OCI-LY3 (cell line): ENCODE measurements at regions not wholly inside any gene's neighbourhood (a gene's known extent, or its start where the extent isn't known, plus 50 kb on each side); places are given as distances from the start of the nearest gene placed in this dataset.

ENCODE experiments used
- H2AFZ ChIP-seq: fragments of 200-600, 300-600 bp; shearing (Covaris generic); 2 replicates; pipeline ENCODE4 v1.6.0; 2014; ENCODE audit warnings: antibody characterized with exemption, low read depth, low read length
- H3K27ac ChIP-seq: fragments of 200-600, 300-600 bp; sonication (generic); 2 replicates; pipeline ENCODE4 v1.5.1; 2014; ENCODE audit warnings: mild to moderate bottlenecking, low read length, moderate library complexity, mixed read lengths
- H3K27me3 ChIP-seq: fragments of 200-600, 300-600 bp; sonication (generic); 2 replicates; pipeline ENCODE4 v1.6.1; 2014; ENCODE audit warnings: low read depth, low read length, mixed read lengths
- H3K36me3 ChIP-seq: fragments of 200-600, 300-600 bp; sonication (generic); replicated peaks from 2 replicates; pipeline ENCODE3; 2014; ENCODE audit warnings: low read depth, low read length, mixed read lengths
- H3K4me1 ChIP-seq: fragments of 300-600, 200-600 bp; sonication (generic); 2 replicates; pipeline ENCODE4 v1.6.1; 2014; ENCODE audit warnings: low read length, mixed read lengths
- H3K4me2 ChIP-seq: fragments of 200-600, 300-600 bp; sonication (generic); 2 replicates; pipeline ENCODE4 v1.6.1; 2014; ENCODE audit warnings: low read length, mixed read lengths
- H3K4me3 ChIP-seq: fragments of 300-600, 200-600 bp; sonication (generic); 2 replicates; pipeline ENCODE4 v1.5.1; 2014; ENCODE audit warnings: antibody characterized with exemption, mild to moderate bottlenecking, low read length, moderate library complexity
- H3K79me2 ChIP-seq: fragments of 300-600, 200-600 bp; shearing (Covaris generic); 2 replicates; pipeline ENCODE4 v1.6.1; 2014; ENCODE audit warnings: mild to moderate bottlenecking, low read length, mixed read lengths
- H3K9ac ChIP-seq: fragments of 300-600, 200-600 bp; shearing (Covaris generic); 2 replicates; pipeline ENCODE4 v1.6.0; 2014; ENCODE audit warnings: mild to moderate bottlenecking, low read length, moderate library complexity
- H3K9me3 ChIP-seq: fragments of 200-600, 300-600 bp; shearing (Covaris generic); 2 replicates; pipeline ENCODE4 v1.6.1; 2014; ENCODE audit warnings: low read length, mixed read lengths; ENCODE audit not compliant: insufficient read depth
- H4K20me1 ChIP-seq: fragments of 200-600, 300-600 bp; sonication (generic); 2 replicates; pipeline ENCODE4 v1.6.1; 2016; ENCODE audit warnings: low read length, mixed read lengths; ENCODE audit not compliant: insufficient read depth
- EZH2phosphoT487 ChIP-seq: fragments of 200-600 bp; shearing (Covaris generic); IDR thresholded peaks from 2 replicates; pipeline ENCODE4 v1.6.1; 2018; ENCODE audit warnings: antibody characterized with exemption, mixed run types, low read depth
- TF ChIP-seq, protein P1 (sequence below): fragments of 200-600, 300-600 bp; sonication (generic); IDR thresholded peaks from 2 replicates; pipeline ENCODE4 v1.5.1; 2014; ENCODE audit warnings: antibody characterized with exemption, low read length, low read depth

GRCh38 chr9:117979914-117980313 lies 275.7 kb downstream of the TLR4 start:
- Histone ChIP-seq H3K9me3 (no peaks in the 10 kb centered on the region), H4K20me1 (no peaks in the 10 kb centered on the region), H3K27ac (no peak overlapping the region), H3K4me1 (0 out of 2 replicates have a peak, but pooled peaks cover 3% of the 10 kb centered on the region), H2AFZ (no peak overlapping the region), H3K36me3 (no peaks in the 10 kb centered on the region), H3K9ac (no peak overlapping the region), H3K4me3 (no peak overlapping the region), H3K79me2 (no peaks in the 10 kb centered on the region), H3K4me2 (no peak overlapping the region), H3K27me3 (peaks cover 32% of the 10 kb centered on the region)
- TF ChIP-seq EZH2phosphoT487 = no peak
- TF ChIP-seq, protein P1, sequence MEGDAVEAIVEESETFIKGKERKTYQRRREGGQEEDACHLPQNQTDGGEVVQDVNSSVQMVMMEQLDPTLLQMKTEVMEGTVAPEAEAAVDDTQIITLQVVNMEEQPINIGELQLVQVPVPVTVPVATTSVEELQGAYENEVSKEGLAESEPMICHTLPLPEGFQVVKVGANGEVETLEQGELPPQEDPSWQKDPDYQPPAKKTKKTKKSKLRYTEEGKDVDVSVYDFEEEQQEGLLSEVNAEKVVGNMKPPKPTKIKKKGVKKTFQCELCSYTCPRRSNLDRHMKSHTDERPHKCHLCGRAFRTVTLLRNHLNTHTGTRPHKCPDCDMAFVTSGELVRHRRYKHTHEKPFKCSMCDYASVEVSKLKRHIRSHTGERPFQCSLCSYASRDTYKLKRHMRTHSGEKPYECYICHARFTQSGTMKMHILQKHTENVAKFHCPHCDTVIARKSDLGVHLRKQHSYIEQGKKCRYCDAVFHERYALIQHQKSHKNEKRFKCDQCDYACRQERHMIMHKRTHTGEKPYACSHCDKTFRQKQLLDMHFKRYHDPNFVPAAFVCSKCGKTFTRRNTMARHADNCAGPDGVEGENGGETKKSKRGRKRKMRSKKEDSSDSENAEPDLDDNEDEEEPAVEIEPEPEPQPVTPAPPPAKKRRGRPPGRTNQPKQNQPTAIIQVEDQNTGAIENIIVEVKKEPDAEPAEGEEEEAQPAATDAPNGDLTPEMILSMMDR = no peak

GRCh38 chr9:117987945-117988344 lies 283.7 kb downstream of the TLR4 start:
- Histone ChIP-seq H3K4me1 (peaks cover 17% of the 10 kb centered on the region), H2AFZ (no peak overlapping the region), H4K20me1 (no peaks in the 10 kb centered on the region), H3K9ac (no peak overlapping the region), H3K4me2 (no peak overlapping the region), H3K27ac (no peak overlapping the region), H3K4me3 (no peak overlapping the region), H3K79me2 (no peaks in the 10 kb centered on the region), H3K9me3 (no peaks in the 10 kb centered on the region), H3K36me3 (no peaks in the 10 kb centered on the region), H3K27me3 (peaks cover 29% of the 10 kb centered on the region)
- no peak for TF ChIP-seq EZH2phosphoT487
- TF ChIP-seq, protein P1 = no peak

DNA sequence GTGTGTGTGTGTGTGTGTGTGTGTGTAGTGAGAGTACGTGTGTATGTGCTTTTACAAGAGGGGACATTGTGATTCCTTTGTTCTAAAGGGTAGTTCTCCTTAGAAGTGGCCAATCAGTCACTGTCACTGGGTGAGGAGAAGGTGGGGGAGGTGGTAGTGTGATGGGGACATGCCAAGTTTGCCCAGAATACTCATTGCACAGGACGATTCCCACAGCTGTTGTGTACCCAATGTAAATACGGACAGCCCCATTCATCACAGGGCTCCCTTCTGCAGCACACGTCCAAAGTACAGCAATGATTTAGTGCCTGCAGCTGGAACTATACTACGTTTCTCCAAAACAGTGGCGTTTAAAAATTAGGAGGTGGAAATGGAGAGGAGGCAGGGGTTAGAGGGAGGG lies 287.8 kb downstream of the TLR4 start:
- TF ChIP-seq, protein P1 = no peak
- TF ChIP-seq EZH2phosphoT487 = no peak
- H3K79me2 ChIP-seq = no peaks in the 10 kb centered on the region
- no peaks in the 10 kb centered on the region for H3K27me3 ChIP-seq
- peaks cover 10% of the 10 kb centered on the region for H3K4me1 ChIP-seq
- no peak overlapping the region for H3K9ac ChIP-seq
- no peak overlapping the region for H2AFZ ChIP-seq
- H3K9me3 ChIP-seq = no peaks in the 10 kb centered on the region
- no peaks in the 10 kb centered on the region for H4K20me1 ChIP-seq
- no peak overlapping the region for H3K4me2 ChIP-seq
- H3K4me3 ChIP-seq = no peak overlapping the region
- H3K27ac ChIP-seq = no peak overlapping the region
- H3K36me3 ChIP-seq = no peaks in the 10 kb centered on the region

- H3K36me3 ChIP-seq = no peaks in the 10 kb centered on the region
- no peak overlapping the region for H2AFZ ChIP-seq
- peaks cover 8% of the 10 kb centered on the region for H3K4me1 ChIP-seq
- H3K27ac ChIP-seq = no peak overlapping the region
- no peaks in the 10 kb centered on the region for H3K9me3 ChIP-seq
- TF ChIP-seq, protein P1 = no peak
- no peak for TF ChIP-seq EZH2phosphoT487
- H3K4me3 ChIP-seq = no peak overlapping the region
- H3K9ac ChIP-seq = no peak overlapping the region
- H3K27me3 ChIP-seq = no peaks in the 10 kb centered on the region
- no peaks in the 10 kb centered on the region for H4K20me1 ChIP-seq
- no peaks in the 10 kb centered on the region for H3K79me2 ChIP-seq
- H3K4me2 ChIP-seq = no peak overlapping the region
Observed at GRCh38 chr9:118000581-118000980, 296.4 kb downstream of the TLR4 start.
